K562 (cell line): ENCODE measurements at regions not wholly inside any gene's neighbourhood (a gene's known extent, or its start where the extent isn't known, plus 50 kb on each side); places are given as distances from the start of the nearest gene placed in this dataset.

Experiments
- ATAC-seq: fragments of 200-7000 bp; cut with Tn5 transposase; 3 replicates; pipeline ENCODE4 v1.9.1; 2020; ENCODE audit warnings: moderate library complexity
- BruUV-seq: library from RNA; stranded (reverse); fragments of 400-500 nt; replicated peaks from 2 replicates; lab custom pipeline; 2021; lab: Mats Ljungman, UMichigan
- CTCF ChIA-PET: fragments of 300-600 bp; formaldehyde crosslinking; extraction: SDS; loops from one replicate; lab custom pipeline; 2021; ENCODE audit warnings: low intra/inter-chr PET ratio; lab: Yijun Ruan, JAX
- POLR2A ChIA-PET: fragments of 300-600, 350-650 bp; sonication (Branson Sonifier 250); formaldehyde crosslinking; extraction: SDS; loops from one replicate; lab custom pipeline; 2021; ENCODE audit warnings: antibody characterized with exemption, inconsistent platforms; lab: Yijun Ruan, JAX
- DNase-seq, 4 experiments: peaks; one replicate each; pipeline versions ENCODE4 v3.0.0 to v3.0.0-alpha.2; 2011 to 2018; ENCODE audit warnings: low spot score in 3 of 4, mixed read lengths in 3 of 4; ENCODE audit errors: extremely low read depth in 1 of 4
- FAIRE-seq: peaks from 2 replicates; lab custom pipeline; 2011; peaks lifted over from hg19 to GRCh38; lab: Jason Lieb, UNC
- H2AFZ ChIP-seq: 2 replicates; pipeline ENCODE4 v1.6.0; 2011; ENCODE audit warnings: low read depth, low read length, control low read depth, inconsistent platforms
- H3K27ac ChIP-seq: fragments of 200-600 bp; 3 replicates; pipeline ENCODE4 v1.8.0; 2011; ENCODE audit warnings: low read depth, mild to moderate bottlenecking, control low read depth, inconsistent platforms, low read length, moderate library complexity, mixed read lengths; ENCODE audit errors: extremely low read depth
- H3K27me3 ChIP-seq, 2 experiments: fragments of 300-600 bp in 1 of 2; 2 replicates in 1 of 2; 3 replicates in 1 of 2; pipeline versions ENCODE4 v1.6.0 to v1.8.0; 2011; ENCODE audit warnings: inconsistent platforms in 2 of 2, low read length in 2 of 2, mild to moderate bottlenecking in 1 of 2, mixed read lengths in 1 of 2, moderate library complexity in 1 of 2; ENCODE audit not compliant: control insufficient read depth in 2 of 2, insufficient read depth in 2 of 2
- H3K36me3 ChIP-seq: fragments of 300-600 bp; 3 replicates; pipeline ENCODE4 v1.8.0; 2011; ENCODE audit warnings: mild to moderate bottlenecking, low read length, inconsistent platforms; ENCODE audit not compliant: control insufficient read depth, insufficient read depth
- H3K4me1 ChIP-seq, 2 experiments: fragments of 200-600 bp in 1 of 2; replicated peaks in 1 of 2; 2 replicates in 1 of 2; 3 replicates in 1 of 2; pipeline versions ENCODE4 v1.5.1 to v1.8.0; 2011; ENCODE audit warnings: inconsistent platforms in 2 of 2, low read length in 2 of 2, mild to moderate bottlenecking in 1 of 2, mixed read lengths in 1 of 2, moderate library complexity in 1 of 2; ENCODE audit not compliant: control insufficient read depth in 2 of 2, insufficient read depth in 2 of 2
- H3K4me2 ChIP-seq: 2 replicates; pipeline ENCODE4 v1.6.1; 2011; ENCODE audit warnings: low read length, control low read depth, inconsistent platforms, mixed read lengths; ENCODE audit not compliant: insufficient read depth
- H3K4me3 ChIP-seq: fragments of 200-600 bp; sonication (generic), shearing (Covaris generic); 2 replicates; pipeline ENCODE4 v1.5.1; 2016; ENCODE audit warnings: control low read depth, inconsistent platforms
- H3K79me2 ChIP-seq: fragments of 200-600 bp; 3 replicates; pipeline ENCODE4 v1.8.0; 2011; ENCODE audit warnings: low read length, inconsistent platforms; ENCODE audit not compliant: control insufficient read depth, insufficient read depth
- H3K9ac ChIP-seq, 2 experiments: 2 replicates each; pipeline versions ENCODE4 v1.6.0 to v1.6.1; 2011; ENCODE audit warnings: low read depth in 2 of 2, low read length in 2 of 2, control low read depth in 1 of 2, inconsistent platforms in 1 of 2, mild to moderate bottlenecking in 1 of 2, mixed read lengths in 1 of 2; ENCODE audit not compliant: insufficient read depth in 1 of 2
- H3K9me1 ChIP-seq: one replicate; pipeline ENCODE4 v1.6.0; 2011; ENCODE audit warnings: inconsistent platforms, mild to moderate bottlenecking, low read length, moderate library complexity; ENCODE audit not compliant: control insufficient read depth, insufficient read depth
- H3K9me3 ChIP-seq: replicated peaks from 2 replicates; pipeline ENCODE4 v1.5.1; 2011; ENCODE audit warnings: low read depth, low read length, inconsistent platforms; ENCODE audit not compliant: control insufficient read depth, insufficient read depth
- H4K20me1 ChIP-seq: replicated peaks from 2 replicates; pipeline ENCODE4 v1.6.1; 2011; ENCODE audit warnings: low read length, inconsistent platforms, mixed read lengths; ENCODE audit not compliant: control insufficient read depth, insufficient read depth
- ATF3 ChIP-seq, 2 experiments: fragments of 450-650 bp in 1 of 2; sonication (generic) in 1 of 2; formaldehyde crosslinking in 1 of 2; IDR thresholded peaks in 1 of 2; conservative IDR thresholded peaks in 1 of 2; 2 replicates each; pipeline versions ENCODE4 v1.6.1 to v1.8.1; 2016 to 2023; ENCODE audit warnings: mild to moderate bottlenecking in 2 of 2, moderate library complexity in 2 of 2, inconsistent platforms in 1 of 2, missing genetic modification reagents in 1 of 2
- HOXB6 ChIP-seq: fragments of 250-450 bp; sonication (Bioruptor Pico); IDR thresholded peaks from 2 replicates; pipeline ENCODE4 v1.5.1; 2022; ENCODE audit warnings: mild to moderate bottlenecking, borderline replicate concordance
- MXI1 ChIP-seq: IDR thresholded peaks from 2 replicates; pipeline ENCODE4 v1.6.1; 2011; ENCODE audit warnings: low read depth, mild to moderate bottlenecking, improper control_type of control experiment, low read length
- NFE2 ChIP-seq: IDR thresholded peaks from 2 replicates; pipeline ENCODE4 v1.6.1; 2014; ENCODE audit warnings: antibody characterized with exemption, low read depth
- POLR2G ChIP-seq: fragments of 200-400 bp; formaldehyde crosslinking; IDR thresholded peaks from 2 replicates; pipeline ENCODE4 v1.6.1; 2017; ENCODE audit warnings: low read depth, mild to moderate bottlenecking, antibody characterized with exemption, low read length, moderate library complexity
- WGBS: fragments of 100-300 bp; shearing (Covaris generic); methylation state at CpG from one replicate; pipeline ENCODE4 v1.1.6; 2016; ENCODE audit warnings: low coverage, mixed read lengths; ENCODE audit not compliant: insufficient coverage; ENCODE audit errors: missing lambda C conversion rate; 5-methylcytosine and 5-hydroxymethylcytosine counted together
- in situ Hi-C: fragments of 300-500 bp; cut with MboI; formaldehyde crosslinking; loops from 4 replicates; pipeline ENCODE4 v1.15.0; 2018; ENCODE audit warnings: inconsistent platforms, mixed read lengths
- intact Hi-C: fragments of 100-400 bp; cut with micrococcal nuclease; formaldehyde crosslinking; loops from 2 replicates; pipeline ENCODE4 v1.14.2; 2022

- TF ChIP-seq POLR2G: no peak
- TF ChIP-seq ATF3 (IDR thresholded peaks at IDR 0.05): no peak
- TF ChIP-seq ATF3 (CRISPR knock-in tag; conservative IDR thresholded peaks at IDR 0.05): no peak
- TF ChIP-seq HOXB6 (CRISPR knock-in tag): no peak
- TF ChIP-seq NFE2: no peak
- no peak for TF ChIP-seq MXI1
- Histone ChIP-seq H3K36me3 (no peaks in the 10 kb centered on the region), H3K27ac (no peak overlapping the region), H3K4me2 (no peak overlapping the region), H2AFZ (no peak overlapping the region), H4K20me1 (no peaks in the 10 kb centered on the region), H3K4me3 (no peak overlapping the region), H3K9me1 (no peaks in the 10 kb centered on the region), H3K4me1 (no peaks in the 10 kb centered on the region), H3K9ac (no peak overlapping the region), H3K79me2 (no peaks in the 10 kb centered on the region), H3K27me3 (no peaks in the 10 kb centered on the region), H3K9me3 (no peaks in the 10 kb centered on the region)
- DNase-seq: no peak
- in situ Hi-C loops (no loop called here), intact Hi-C loops (no loop called here)
- WGBS: 0% methylated on average over 1 of the region's 1 CpG
- CTCF ChIA-PET: no interaction called here
- FAIRE-seq: no peak
- POLR2A ChIA-PET: no interaction called here
- BruUV-seq: no TSS peak
- no peak for ATAC-seq
Measured at GRCh38 chr7:23938215-23938614, 228.2 kb downstream of the STK31 start.
